Neural cell (in vitro differentiated cells): ENCODE measurements at regions not wholly inside any gene's neighbourhood (a gene's known extent, or its start where the extent isn't known, plus 50 kb on each side); places are given as distances from the start of the nearest gene placed in this dataset.

Experiments used
- EZH2 ChIP-seq: fragments of 200-600, 300-800 bp; shearing (Covaris generic), sonication (generic); IDR thresholded peaks from 2 replicates; pipeline ENCODE4 v1.6.1; 2014; ENCODE audit warnings: antibody characterized with exemption, low read length, borderline replicate concordance, mild to moderate bottlenecking; ENCODE audit not compliant: insufficient read depth, poor library complexity, severe bottlenecking
- MXI1 ChIP-seq: fragments of 450-650 bp; conservative IDR thresholded peaks from 2 replicates; pipeline ENCODE4 v1.6.1; 2014; ENCODE audit warnings: antibody characterized with exemption, mild to moderate bottlenecking; ENCODE audit not compliant: poor library complexity, severe bottlenecking
- POLR2AphosphoS5 ChIP-seq: IDR thresholded peaks from 2 replicates; pipeline ENCODE4 v1.6.1; 2012
- RAD21 ChIP-seq: fragments of 450-650 bp; conservative IDR thresholded peaks from 2 replicates; pipeline ENCODE4 v1.6.1; 2014; ENCODE audit warnings: antibody characterized with exemption, mild to moderate bottlenecking, moderate library complexity
- TAF1 ChIP-seq: IDR thresholded peaks from 2 replicates; pipeline ENCODE4 v1.6.1; 2012; ENCODE audit warnings: low read depth
- TF ChIP-seq, protein P1 (sequence below): fragments of 450-650 bp; IDR thresholded peaks from 2 replicates; pipeline ENCODE4 v1.5.1; 2014; ENCODE audit warnings: antibody characterized with exemption, mild to moderate bottlenecking, moderate library complexity; ENCODE audit not compliant: poor library complexity, severe bottlenecking
- TF ChIP-seq, protein P2 (sequence below): IDR thresholded peaks from 2 replicates; pipeline ENCODE4 v1.6.1; 2012; ENCODE audit warnings: borderline replicate concordance

GRCh38 chr2:871926-872680 is 78.5 kb upstream of the SNTG2 start:
- TF ChIP-seq, protein P1, sequence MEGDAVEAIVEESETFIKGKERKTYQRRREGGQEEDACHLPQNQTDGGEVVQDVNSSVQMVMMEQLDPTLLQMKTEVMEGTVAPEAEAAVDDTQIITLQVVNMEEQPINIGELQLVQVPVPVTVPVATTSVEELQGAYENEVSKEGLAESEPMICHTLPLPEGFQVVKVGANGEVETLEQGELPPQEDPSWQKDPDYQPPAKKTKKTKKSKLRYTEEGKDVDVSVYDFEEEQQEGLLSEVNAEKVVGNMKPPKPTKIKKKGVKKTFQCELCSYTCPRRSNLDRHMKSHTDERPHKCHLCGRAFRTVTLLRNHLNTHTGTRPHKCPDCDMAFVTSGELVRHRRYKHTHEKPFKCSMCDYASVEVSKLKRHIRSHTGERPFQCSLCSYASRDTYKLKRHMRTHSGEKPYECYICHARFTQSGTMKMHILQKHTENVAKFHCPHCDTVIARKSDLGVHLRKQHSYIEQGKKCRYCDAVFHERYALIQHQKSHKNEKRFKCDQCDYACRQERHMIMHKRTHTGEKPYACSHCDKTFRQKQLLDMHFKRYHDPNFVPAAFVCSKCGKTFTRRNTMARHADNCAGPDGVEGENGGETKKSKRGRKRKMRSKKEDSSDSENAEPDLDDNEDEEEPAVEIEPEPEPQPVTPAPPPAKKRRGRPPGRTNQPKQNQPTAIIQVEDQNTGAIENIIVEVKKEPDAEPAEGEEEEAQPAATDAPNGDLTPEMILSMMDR: no peak
- TF ChIP-seq RAD21: no peak
- TF ChIP-seq TAF1: no peak
- no peak for TF ChIP-seq EZH2
- TF ChIP-seq POLR2AphosphoS5: no peak
- TF ChIP-seq, protein P2, sequence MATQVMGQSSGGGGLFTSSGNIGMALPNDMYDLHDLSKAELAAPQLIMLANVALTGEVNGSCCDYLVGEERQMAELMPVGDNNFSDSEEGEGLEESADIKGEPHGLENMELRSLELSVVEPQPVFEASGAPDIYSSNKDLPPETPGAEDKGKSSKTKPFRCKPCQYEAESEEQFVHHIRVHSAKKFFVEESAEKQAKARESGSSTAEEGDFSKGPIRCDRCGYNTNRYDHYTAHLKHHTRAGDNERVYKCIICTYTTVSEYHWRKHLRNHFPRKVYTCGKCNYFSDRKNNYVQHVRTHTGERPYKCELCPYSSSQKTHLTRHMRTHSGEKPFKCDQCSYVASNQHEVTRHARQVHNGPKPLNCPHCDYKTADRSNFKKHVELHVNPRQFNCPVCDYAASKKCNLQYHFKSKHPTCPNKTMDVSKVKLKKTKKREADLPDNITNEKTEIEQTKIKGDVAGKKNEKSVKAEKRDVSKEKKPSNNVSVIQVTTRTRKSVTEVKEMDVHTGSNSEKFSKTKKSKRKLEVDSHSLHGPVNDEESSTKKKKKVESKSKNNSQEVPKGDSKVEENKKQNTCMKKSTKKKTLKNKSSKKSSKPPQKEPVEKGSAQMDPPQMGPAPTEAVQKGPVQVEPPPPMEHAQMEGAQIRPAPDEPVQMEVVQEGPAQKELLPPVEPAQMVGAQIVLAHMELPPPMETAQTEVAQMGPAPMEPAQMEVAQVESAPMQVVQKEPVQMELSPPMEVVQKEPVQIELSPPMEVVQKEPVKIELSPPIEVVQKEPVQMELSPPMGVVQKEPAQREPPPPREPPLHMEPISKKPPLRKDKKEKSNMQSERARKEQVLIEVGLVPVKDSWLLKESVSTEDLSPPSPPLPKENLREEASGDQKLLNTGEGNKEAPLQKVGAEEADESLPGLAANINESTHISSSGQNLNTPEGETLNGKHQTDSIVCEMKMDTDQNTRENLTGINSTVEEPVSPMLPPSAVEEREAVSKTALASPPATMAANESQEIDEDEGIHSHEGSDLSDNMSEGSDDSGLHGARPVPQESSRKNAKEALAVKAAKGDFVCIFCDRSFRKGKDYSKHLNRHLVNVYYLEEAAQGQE: no peak
- no peak for TF ChIP-seq MXI1
